WI38 (cell line): ENCODE measurements at regions not wholly inside any gene's neighbourhood (a gene's known extent, or its start where the extent isn't known, plus 50 kb on each side); places are given as distances from the start of the nearest gene placed in this dataset.

ENCODE experiments used
- H3K4me3 ChIP-seq: 2 replicates; pipeline ENCODE4 v1.5.1; 2011; ENCODE audit warnings: low read depth, mild to moderate bottlenecking, control low read depth, low read length
- CTCF ChIP-seq: IDR thresholded peaks from 2 replicates; pipeline ENCODE4 v1.5.1; 2012; ENCODE audit warnings: low read depth, mild to moderate bottlenecking, control low read depth, low read length

GRCh38 chr5:158175934-158176481 lies 317.1 kb upstream of the CLINT1 start:
- H3K4me3 ChIP-seq = no peak overlapping the region
- TF ChIP-seq CTCF = no peak

GRCh38 chr5:158174918-158175851 lies 316.2 kb upstream of the CLINT1 start:
- TF ChIP-seq CTCF = peak; percentile 71
- H3K4me3 ChIP-seq = no peak overlapping the region

GRCh38 chr5:158174026-158174425 lies 315.1 kb upstream of the CLINT1 start:
- TF ChIP-seq CTCF = no peak
- H3K4me3 ChIP-seq = no peak overlapping the region

GRCh38 chr5:158172005-158172404 lies 313.1 kb upstream of the CLINT1 start:
- TF ChIP-seq CTCF = no peak
- no peak overlapping the region for H3K4me3 ChIP-seq

GRCh38 chr5:158170534-158170933 lies 311.6 kb upstream of the CLINT1 start:
- no peak for TF ChIP-seq CTCF
- H3K4me3 ChIP-seq = no peak overlapping the region

GRCh38 chr5:158170060-158170459 lies 311.1 kb upstream of the CLINT1 start:
- no peak overlapping the region for H3K4me3 ChIP-seq
- no peak for TF ChIP-seq CTCF

- TF ChIP-seq CTCF = no peak
- no peak overlapping the region for H3K4me3 ChIP-seq
These were observed 307.5 kb upstream of the CLINT1 start for GRCh38 chr5:158166424-158166823.
